IgD-negative memory B cell (primary cell): ENCODE measurements at regions not wholly inside any gene's neighbourhood (a gene's known extent, or its start where the extent isn't known, plus 50 kb on each side); places are given as distances from the start of the nearest gene placed in this dataset.
"Not testable (repeated sequence)": the region's sequence is repeated elsewhere in the genome, so short reads cannot be mapped to it uniquely, and the experiment has no call there.

Experiments used
- H3K27ac Mint-ChIP-seq, 3 donors: one replicate each; pipeline ENCODE4 v1.8.0; 2020 to 2022; ENCODE audit warnings: mild to moderate bottlenecking in 3 of 3, mixed read lengths in 3 of 3, moderate library complexity in 1 of 3
- H3K27me3 Mint-ChIP-seq: one replicate; pipeline ENCODE4 v1.8.0; 2021; ENCODE audit warnings: mixed read lengths
- H3K36me3 Mint-ChIP-seq: one replicate; pipeline ENCODE4 v1.8.0; 2020; ENCODE audit warnings: mild to moderate bottlenecking, mixed read lengths
- H3K4me1 Mint-ChIP-seq, 3 donors: one replicate each; pipeline ENCODE4 v1.8.0; 2020 to 2022; ENCODE audit warnings: mixed read lengths in 3 of 3, mild to moderate bottlenecking in 1 of 3
- H3K4me3 Mint-ChIP-seq, 4 donors: one replicate each; pipeline ENCODE4 v1.8.0; 2020 to 2022; ENCODE audit warnings: mild to moderate bottlenecking in 4 of 4, mixed read lengths in 4 of 4, moderate library complexity in 3 of 4
- H3K9me3 Mint-ChIP-seq, 3 donors: one replicate each; pipeline ENCODE4 v1.8.0; 2020 to 2021; ENCODE audit warnings: mixed read lengths in 3 of 3, mild to moderate bottlenecking in 1 of 3

GRCh38 chr20:4310616-4311015 is 61.5 kb upstream of the ADRA1D start:
- not testable (repeated sequence) for H3K27ac Mint-ChIP-seq, H3K4me1 Mint-ChIP-seq, H3K36me3 Mint-ChIP-seq, H3K4me3 Mint-ChIP-seq, H3K27me3 Mint-ChIP-seq
- peaks cover 3 to 10% (median 3%) of the 10 kb centered on the region in 3 donors for H3K9me3 Mint-ChIP-seq

- H3K9me3 Mint-ChIP-seq = peaks cover 0 to 4% (median 0%) of the 10 kb centered on the region in 3 donors
These were observed 57.1 kb upstream of the ADRA1D start for GRCh38 chr20:4306206-4306605.

GRCh38 chr20:4305091-4305490 is 56.0 kb upstream of the ADRA1D start:
- Mint-ChIP-seq H3K27me3 (peaks cover 7% of the 10 kb centered on the region), H3K4me1 (no peaks in the 10 kb centered on the region), H3K36me3 (no peaks in the 10 kb centered on the region), H3K9me3 (no peaks in the 10 kb centered on the region), H3K4me3 (no peak overlapping the region), H3K27ac (no peak overlapping the region)

More at GRCh38 chr20:4306206-4306605, 57.1 kb upstream of the ADRA1D start:
- Mint-ChIP-seq H3K27ac (peak overlapping the region in 1 of 3 donors; percentile 1), H3K27me3 (peaks cover 7% of the 10 kb centered on the region), H3K4me3 (no peak overlapping the region), H3K36me3 (no peaks in the 10 kb centered on the region), H3K4me1 (no peaks in the 10 kb centered on the region)

- no peaks in the 10 kb centered on the region for H3K4me1 Mint-ChIP-seq
- no peaks in the 10 kb centered on the region for H3K9me3 Mint-ChIP-seq
These were observed 55.5 kb upstream of the ADRA1D start for GRCh38 chr20:4304601-4305000.

GRCh38 chr20:4303136-4303535 is 54.0 kb upstream of the ADRA1D start:
- peaks cover 0 to 4% (median 0%) of the 10 kb centered on the region in 3 donors for H3K9me3 Mint-ChIP-seq
- no peak overlapping the region for H3K4me3 Mint-ChIP-seq
- H3K4me1 Mint-ChIP-seq = no peaks in the 10 kb centered on the region
- no peak overlapping the region for H3K27ac Mint-ChIP-seq
- H3K36me3 Mint-ChIP-seq = no peaks in the 10 kb centered on the region
- peaks cover 11% of the 10 kb centered on the region for H3K27me3 Mint-ChIP-seq

More at GRCh38 chr20:4304601-4305000, 55.5 kb upstream of the ADRA1D start:
- no peak overlapping the region for H3K4me3 Mint-ChIP-seq
- no peaks in the 10 kb centered on the region for H3K36me3 Mint-ChIP-seq
- H3K27ac Mint-ChIP-seq = no peak overlapping the region
- peaks cover 7% of the 10 kb centered on the region for H3K27me3 Mint-ChIP-seq

GRCh38 chr20:4300921-4301320 is 51.8 kb upstream of the ADRA1D start:
- Mint-ChIP-seq H3K27me3 (peaks cover 16% of the 10 kb centered on the region), H3K36me3 (no peaks in the 10 kb centered on the region), H3K4me1 (no peaks in the 10 kb centered on the region), H3K4me3 (no peak overlapping the region), H3K27ac (no peak overlapping the region), H3K9me3 (peaks cover 0 to 4% (median 0%) of the 10 kb centered on the region in 3 donors)

- Mint-ChIP-seq H3K4me1 (no peaks in the 10 kb centered on the region), H3K9me3 (peaks cover 0 to 4% (median 0%) of the 10 kb centered on the region in 3 donors), H3K27me3 (peaks cover 14% of the 10 kb centered on the region), H3K4me3 (no peak overlapping the region), H3K27ac (no peak overlapping the region), H3K36me3 (no peaks in the 10 kb centered on the region)
These were observed 51.3 kb upstream of the ADRA1D start for GRCh38 chr20:4300401-4300800.

- Mint-ChIP-seq H3K4me1 (no peaks in the 10 kb centered on the region), H3K9me3 (peaks cover 0 to 4% (median 0%) of the 10 kb centered on the region in 3 donors), H3K27ac (no peak overlapping the region), H3K4me3 (no peak overlapping the region), H3K27me3 (peaks cover 14% of the 10 kb centered on the region), H3K36me3 (no peaks in the 10 kb centered on the region)
These were observed 50.7 kb upstream of the ADRA1D start for GRCh38 chr20:4299773-4300172.

- Mint-ChIP-seq H3K4me3 (no peak overlapping the region), H3K36me3 (no peaks in the 10 kb centered on the region), H3K27me3 (peaks cover 14% of the 10 kb centered on the region), H3K9me3 (peaks cover 0 to 4% (median 0%) of the 10 kb centered on the region in 3 donors), H3K4me1 (no peaks in the 10 kb centered on the region), H3K27ac (no peak overlapping the region)
These were observed 50.1 kb upstream of the ADRA1D start for GRCh38 chr20:4299216-4299615.
